HEK293 (cell line): ENCODE measurements at regions not wholly inside any gene's neighbourhood (a gene's known extent, or its start where the extent isn't known, plus 50 kb on each side); places are given as distances from the start of the nearest gene placed in this dataset.
A peak's percentile ranks its signal among the peaks of the same experiment; 100 is the strongest.

Source experiments
- CTCF ChIA-PET: fragments of 350-600 bp; formaldehyde crosslinking; extraction: SDS; loops from one replicate; lab custom pipeline; 2021; ENCODE audit warnings: antibody characterized with exemption; lab: Yijun Ruan, JAX
- POLR2A ChIA-PET: fragments of 300-600 bp; formaldehyde crosslinking; extraction: SDS; loops from one replicate; lab custom pipeline; 2020; ENCODE audit warnings: antibody characterized with exemption, inconsistent platforms; lab: Yijun Ruan, JAX
- H3K27ac ChIP-seq: fragments of 200-500 bp; sonication (Bioruptor generic); 2 replicates; pipeline ENCODE4 v1.5.1; 2014; ENCODE audit warnings: low read depth, low read length, control low read depth, inconsistent platforms; ENCODE audit errors: extremely low read depth
- H3K36me3 ChIP-seq, 2 experiments: fragments of 200-500 bp in 1 of 2; sonication (Bioruptor generic) in 1 of 2; 1 replicate in 1 of 2; 2 replicates in 1 of 2; pipeline ENCODE4 v1.5.1; 2014 to 2017; ENCODE audit warnings: inconsistent platforms in 2 of 2, low read length in 2 of 2; ENCODE audit not compliant: control insufficient read depth in 2 of 2, insufficient read depth in 1 of 2
- H3K4me1 ChIP-seq: fragments of 200-500 bp; sonication (Bioruptor generic); 2 replicates; pipeline ENCODE4 v1.5.1; 2014; ENCODE audit warnings: mild to moderate bottlenecking, low read length, inconsistent platforms; ENCODE audit not compliant: control insufficient read depth, insufficient read depth
- H3K4me3 ChIP-seq: 2 replicates; pipeline ENCODE4 v1.5.1; 2011; ENCODE audit warnings: low read depth, mild to moderate bottlenecking, control low read depth, low read length, moderate library complexity
- H3K9me3 ChIP-seq: fragments of 200-500 bp; sonication (Bioruptor generic); 2 replicates; pipeline ENCODE4 v1.5.1; 2014; ENCODE audit warnings: low read depth, low read length, inconsistent platforms; ENCODE audit not compliant: control insufficient read depth, insufficient read depth
- ATF2 ChIP-seq: fragments of 450-650 bp; formaldehyde crosslinking; IDR thresholded peaks from 2 replicates; pipeline ENCODE4 v1.5.1; 2016; ENCODE audit warnings: missing biosample characterization, missing genetic modification characterization, low read depth
- GLI2 ChIP-seq: fragments of 450-650 bp; formaldehyde crosslinking; IDR thresholded peaks from 2 replicates; pipeline ENCODE4; 2017; ENCODE audit warnings: missing biosample characterization, missing genetic modification characterization, low read depth, borderline replicate concordance
- GLIS1 ChIP-seq: fragments of 450-650 bp; formaldehyde crosslinking; IDR thresholded peaks from 2 replicates; pipeline ENCODE4 v1.5.1; 2016; ENCODE audit warnings: missing biosample characterization, missing genetic modification characterization
- KLF16 ChIP-seq: fragments of 450-650 bp; formaldehyde crosslinking; IDR thresholded peaks from 2 replicates; pipeline ENCODE4 v1.5.1; 2017; ENCODE audit warnings: missing biosample characterization, missing genetic modification characterization
- KLF17 ChIP-seq: fragments of 450-650 bp; formaldehyde crosslinking; IDR thresholded peaks from 2 replicates; pipeline ENCODE4 v1.5.1; 2016; ENCODE audit warnings: missing biosample characterization, missing genetic modification characterization
- MEIS1 ChIP-seq: sonication (generic); formaldehyde crosslinking; IDR thresholded peaks from 2 replicates; pipeline ENCODE4 v1.8.1; 2022; ENCODE audit warnings: missing genetic modification reagents, mild to moderate bottlenecking, borderline replicate concordance
- MYNN ChIP-seq: fragments of 450-650 bp; formaldehyde crosslinking; IDR thresholded peaks from 2 replicates; pipeline ENCODE4 v1.5.1; 2016; ENCODE audit warnings: missing biosample characterization, missing genetic modification characterization, borderline replicate concordance
- PRDM10 ChIP-seq: fragments of 450-650 bp; formaldehyde crosslinking; IDR thresholded peaks from 2 replicates; pipeline ENCODE4 v1.5.1; 2016; ENCODE audit warnings: missing biosample characterization, missing genetic modification characterization
- SCRT2 ChIP-seq: fragments of 450-650 bp; formaldehyde crosslinking; IDR thresholded peaks from 2 replicates; pipeline ENCODE4 v1.5.1; 2016; ENCODE audit warnings: missing biosample characterization, missing genetic modification characterization
- SP7 ChIP-seq: fragments of 450-650 bp; formaldehyde crosslinking; IDR thresholded peaks from 2 replicates; pipeline ENCODE4 v1.5.1; 2016; ENCODE audit warnings: missing biosample characterization, missing genetic modification characterization
- TRIM28 ChIP-seq: IDR thresholded peaks from 2 replicates; pipeline ENCODE4 v1.6.1; 2011; ENCODE audit warnings: low read length, control low read depth, borderline replicate concordance
- ZFHX2 ChIP-seq: fragments of 450-650 bp; formaldehyde crosslinking; conservative IDR thresholded peaks from 2 replicates; pipeline ENCODE4 v1.5.1; 2016; ENCODE audit warnings: missing biosample characterization, missing genetic modification characterization
- ZFP37 ChIP-seq: fragments of 450-650 bp; formaldehyde crosslinking; IDR thresholded peaks from 2 replicates; pipeline ENCODE4 v1.5.1; 2016; ENCODE audit warnings: missing biosample characterization, missing genetic modification characterization
- ZIC2 ChIP-seq: fragments of 450-650 bp; formaldehyde crosslinking; IDR thresholded peaks from 2 replicates; pipeline ENCODE4 v1.5.1; 2016; ENCODE audit warnings: missing biosample characterization, missing genetic modification characterization
- ZNF114 ChIP-seq: fragments of 450-650 bp; formaldehyde crosslinking; IDR thresholded peaks from 2 replicates; pipeline ENCODE4 v1.5.0; 2017; ENCODE audit warnings: missing biosample characterization, missing genetic modification characterization
- ZNF121 ChIP-seq: fragments of 450-650 bp; formaldehyde crosslinking; IDR thresholded peaks from 2 replicates; pipeline ENCODE4 v1.5.1; 2016; ENCODE audit warnings: missing biosample characterization, missing genetic modification characterization
- ZNF223 ChIP-seq: fragments of 450-650 bp; formaldehyde crosslinking; IDR thresholded peaks from 2 replicates; pipeline ENCODE4 v1.5.1; 2016; ENCODE audit warnings: missing biosample characterization, missing genetic modification characterization
- ZNF239 ChIP-seq: fragments of 450-650 bp; formaldehyde crosslinking; IDR thresholded peaks from 2 replicates; pipeline ENCODE4 v1.5.1; 2016; ENCODE audit warnings: missing biosample characterization, missing genetic modification characterization
- ZNF280D ChIP-seq: fragments of 450-650 bp; formaldehyde crosslinking; IDR thresholded peaks from 2 replicates; pipeline ENCODE4 v1.5.1; 2016; ENCODE audit warnings: missing biosample characterization, missing genetic modification characterization
- ZNF404 ChIP-seq: fragments of 450-650 bp; formaldehyde crosslinking; IDR thresholded peaks from 2 replicates; pipeline ENCODE4 v1.5.1; 2017; ENCODE audit warnings: missing biosample characterization, missing genetic modification characterization
- ZNF513 ChIP-seq: fragments of 450-650 bp; IDR thresholded peaks from 2 replicates; pipeline ENCODE4 v1.5.1; 2018; ENCODE audit warnings: missing biosample characterization, missing genetic modification characterization
- ZNF561 ChIP-seq: fragments of 450-650 bp; IDR thresholded peaks from 2 replicates; pipeline ENCODE4 v1.5.1; 2018; ENCODE audit warnings: missing biosample characterization, missing genetic modification characterization, borderline replicate concordance
- ZNF658 ChIP-seq: fragments of 450-650 bp; formaldehyde crosslinking; IDR thresholded peaks from 2 replicates; pipeline ENCODE4; 2016; ENCODE audit warnings: missing biosample characterization, missing genetic modification characterization
- ZNF664 ChIP-seq: fragments of 450-650 bp; formaldehyde crosslinking; IDR thresholded peaks from 2 replicates; pipeline ENCODE4 v1.5.1; 2016; ENCODE audit warnings: missing biosample characterization, missing genetic modification characterization
- ZNF777 ChIP-seq: fragments of 450-650 bp; formaldehyde crosslinking; IDR thresholded peaks from 2 replicates; pipeline ENCODE4 v1.5.1; 2017; ENCODE audit warnings: missing biosample characterization, missing genetic modification characterization, borderline replicate concordance

GRCh38 chr1:47564570-47564969 lies 126.7 kb downstream of the FOXD2 start (continued):
- TF ChIP-seq KLF16 (tag by site-specific recombination) (no peak), KLF17 (no peak), ZNF114 (tag by site-specific recombination) (no peak), ZFHX2 (no peak), ZNF239 (no peak), TRIM28 (no peak), SCRT2 (tag by site-specific recombination) (no peak), GLIS1 (peak; percentile 65)

- Histone ChIP-seq H3K4me3 (no peak overlapping the region), H3K36me3 (no peaks in the 10 kb centered on the region), H3K4me1 (peaks cover 10% of the 10 kb centered on the region), H3K9me3 (no peaks in the 10 kb centered on the region), H3K27ac (no peak overlapping the region)
- POLR2A ChIA-PET, result no interaction called here
- TF ChIP-seq ZNF239 (no peak), ZNF664 (tag by site-specific recombination) (no peak), GLI2 (tag by site-specific recombination) (no peak), ZNF513 (tag by site-specific recombination) (no peak), ZFP37 (no peak), ZNF561 (tag by site-specific recombination) (no peak)
- CTCF ChIA-PET, result interaction anchor here (1.2 to 1.4 kb wide), 2 partner anchors 35 to 127 kb away, joined by 3 to 4 read pairs; partner anchors contain the start of gene FOXD2
Observed at GRCh38 chr1:47565092-47565491, 127.2 kb downstream of the FOXD2 start.

GRCh38 chr1:47565676-47566075 lies 127.8 kb downstream of the FOXD2 start:
- H3K4me1 ChIP-seq, result peaks cover 10% of the 10 kb centered on the region
- ChIA-PET CTCF (interaction anchor here (0.5 to 1.4 kb wide), 2 partner anchors 36 to 145 kb away, joined by 4 read pairs; no protein-coding TSS in a partner anchor), POLR2A (no interaction called here)
- no peaks in the 10 kb centered on the region for H3K36me3 ChIP-seq
- H3K27ac ChIP-seq, result no peak overlapping the region
- H3K4me3 ChIP-seq, result no peak overlapping the region
- H3K9me3 ChIP-seq, result no peaks in the 10 kb centered on the region
- TF ChIP-seq MEIS1 (CRISPR knock-in tag), result no peak
- no peak for TF ChIP-seq PRDM10 (tag by site-specific recombination)
- TF ChIP-seq ATF2, result no peak
- no peak for TF ChIP-seq ZIC2 (tag by site-specific recombination)
- no peak for TF ChIP-seq TRIM28
- TF ChIP-seq ZNF223 (tag by site-specific recombination), result no peak
- TF ChIP-seq ZNF658, result no peak
- TF ChIP-seq ZNF777 (tag by site-specific recombination), result no peak
- TF ChIP-seq ZNF280D (tag by site-specific recombination), result no peak
- no peak for TF ChIP-seq MYNN (tag by site-specific recombination)
- TF ChIP-seq ZNF121 (tag by site-specific recombination), result no peak
- no peak for TF ChIP-seq SP7
- no peak for TF ChIP-seq ZNF404 (tag by site-specific recombination)
